Immature natural killer cell (primary cell): ENCODE measurements at regions not wholly inside any gene's neighbourhood (a gene's known extent, or its start where the extent isn't known, plus 50 kb on each side); places are given as distances from the start of the nearest gene placed in this dataset.
A peak's percentile ranks its signal among the peaks of the same experiment; 100 is the strongest.
"Not testable (repeated sequence)": the region's sequence is repeated elsewhere in the genome, so short reads cannot be mapped to it uniquely, and the experiment has no call there.

ENCODE experiments used
- DNase-seq, 3 donors: peaks; one replicate each; pipeline ENCODE4 v3.0.0; 2022; ENCODE audit warnings: mixed read lengths in 1 of 3
- H3K27ac Mint-ChIP-seq, 6 donors: one replicate each; pipeline ENCODE4 v1.8.0; 2020; ENCODE audit warnings: mixed read lengths in 6 of 6, mild to moderate bottlenecking in 5 of 6, inconsistent platforms in 4 of 6, moderate library complexity in 3 of 6
- H3K27me3 Mint-ChIP-seq, 3 donors: one replicate each; pipeline ENCODE4 v1.8.0; 2020 to 2021; ENCODE audit warnings: low read depth in 3 of 3, mild to moderate bottlenecking in 3 of 3, mixed read lengths in 3 of 3, moderate library complexity in 3 of 3, inconsistent platforms in 1 of 3
- H3K36me3 Mint-ChIP-seq, 3 donors: one replicate each; pipeline ENCODE4 v1.8.0; 2020; ENCODE audit warnings: mixed read lengths in 3 of 3, inconsistent platforms in 2 of 3, mild to moderate bottlenecking in 2 of 3
- H3K4me1 Mint-ChIP-seq, 2 donors: one replicate each; pipeline ENCODE4 v1.8.0; 2020; ENCODE audit warnings: inconsistent platforms in 2 of 2, mild to moderate bottlenecking in 2 of 2, mixed read lengths in 2 of 2, moderate library complexity in 1 of 2
- H3K4me3 Mint-ChIP-seq, 5 donors: one replicate each; pipeline ENCODE4 v1.8.0; 2020; ENCODE audit warnings: mild to moderate bottlenecking in 5 of 5, mixed read lengths in 5 of 5, inconsistent platforms in 3 of 5, moderate library complexity in 3 of 5
- H3K9me3 Mint-ChIP-seq, 6 donors: one replicate each; pipeline ENCODE4 v1.8.0; 2020; ENCODE audit warnings: mild to moderate bottlenecking in 6 of 6, mixed read lengths in 6 of 6, inconsistent platforms in 4 of 6, moderate library complexity in 3 of 6

- Mint-ChIP-seq H3K4me3 (no peak overlapping the region), H3K9me3 (no peaks in the 10 kb centered on the region), H3K36me3 (no peaks in the 10 kb centered on the region), H3K27me3 (peaks cover 2 to 7% (median 2%) of the 10 kb centered on the region in 3 donors), H3K27ac (peak overlapping the region in 1 of 6 donors; percentile 9), H3K4me1 (peaks cover 10 to 16% of the 10 kb centered on the region in 2 donors)
- DNase-seq = no peak
These were observed 179.9 kb downstream of the FASLG start for GRCh38 chr1:172838680-172839313.

- H3K4me1 Mint-ChIP-seq = peaks cover 12 to 16% of the 10 kb centered on the region in 2 donors
- not testable (repeated sequence) for H3K9me3 Mint-ChIP-seq, H3K4me3 Mint-ChIP-seq, H3K27ac Mint-ChIP-seq, H3K27me3 Mint-ChIP-seq, H3K36me3 Mint-ChIP-seq, DNase-seq
These were observed 180.7 kb downstream of the FASLG start for GRCh38 chr1:172839639-172840038.

GRCh38 chr1:172843444-172843843 is 184.5 kb downstream of the FASLG start:
- no peak overlapping the region for H3K4me3 Mint-ChIP-seq
- no peaks in the 10 kb centered on the region for H3K9me3 Mint-ChIP-seq
- H3K36me3 Mint-ChIP-seq = no peaks in the 10 kb centered on the region
- H3K4me1 Mint-ChIP-seq = peaks cover 17 to 24% of the 10 kb centered on the region in 2 donors
- peaks cover 1 to 7% (median 2%) of the 10 kb centered on the region in 3 donors for H3K27me3 Mint-ChIP-seq
- H3K27ac Mint-ChIP-seq = no peak overlapping the region
- DNase-seq = no peak

GRCh38 chr1:172845371-172845770 is 186.5 kb downstream of the FASLG start:
- H3K27me3 Mint-ChIP-seq = peaks cover 1 to 7% (median 2%) of the 10 kb centered on the region in 3 donors
- DNase-seq = peak in 1 of 3 donors; percentile 7
- H3K27ac Mint-ChIP-seq = peak overlapping the region in 3 of 6 donors; percentile 19 to 78 (median 71)
- H3K9me3 Mint-ChIP-seq = no peaks in the 10 kb centered on the region
- no peaks in the 10 kb centered on the region for H3K36me3 Mint-ChIP-seq
- H3K4me1 Mint-ChIP-seq = peaks cover 12 to 15% of the 10 kb centered on the region in 2 donors
- peak overlapping the region in 1 of 5 donors; percentile 14 for H3K4me3 Mint-ChIP-seq

GRCh38 chr1:172845865-172846264 is 187.0 kb downstream of the FASLG start:
- Mint-ChIP-seq H3K36me3 (no peaks in the 10 kb centered on the region), H3K4me3 (no peak overlapping the region), H3K9me3 (no peaks in the 10 kb centered on the region), H3K4me1 (peaks cover 12 to 15% of the 10 kb centered on the region in 2 donors), H3K27me3 (peaks cover 1 to 7% (median 2%) of the 10 kb centered on the region in 3 donors), H3K27ac (peak overlapping the region in 2 of 6 donors; percentile 19 to 48)
- DNase-seq = no peak

- H3K9me3 Mint-ChIP-seq, H3K27ac Mint-ChIP-seq, H3K27me3 Mint-ChIP-seq, H3K4me3 Mint-ChIP-seq, DNase-seq, H3K36me3 Mint-ChIP-seq: not testable (repeated sequence)
- peaks cover 12 to 15% of the 10 kb centered on the region in 2 donors for H3K4me1 Mint-ChIP-seq
These were observed 188.9 kb downstream of the FASLG start for GRCh38 chr1:172847814-172848213.

GRCh38 chr1:172849653-172850052 is 190.8 kb downstream of the FASLG start:
- Mint-ChIP-seq H3K4me1 (peaks cover 10 to 15% of the 10 kb centered on the region in 2 donors), H3K9me3 (no peaks in the 10 kb centered on the region), H3K27ac (no peak overlapping the region), H3K4me3 (no peak overlapping the region), H3K27me3 (peaks cover 0 to 2% (median 0%) of the 10 kb centered on the region in 3 donors), H3K36me3 (no peaks in the 10 kb centered on the region)
- DNase-seq = no peak

GRCh38 chr1:172851077-172851476 is 192.2 kb downstream of the FASLG start:
- peaks cover 0 to 2% (median 0%) of the 10 kb centered on the region in 6 donors for H3K9me3 Mint-ChIP-seq
- DNase-seq = no peak
- no peaks in the 10 kb centered on the region for H3K36me3 Mint-ChIP-seq
- no peak overlapping the region for H3K27ac Mint-ChIP-seq
- H3K4me3 Mint-ChIP-seq = no peak overlapping the region
- peaks cover 0 to 4% (median 0%) of the 10 kb centered on the region in 3 donors for H3K27me3 Mint-ChIP-seq
- peaks cover 0 to 2% of the 10 kb centered on the region in 2 donors for H3K4me1 Mint-ChIP-seq

GRCh38 chr1:172851856-172852255 is 193.0 kb downstream of the FASLG start:
- no peak overlapping the region for H3K27ac Mint-ChIP-seq
- no peaks in the 10 kb centered on the region for H3K36me3 Mint-ChIP-seq
- H3K27me3 Mint-ChIP-seq = peaks cover 0 to 4% (median 0%) of the 10 kb centered on the region in 3 donors
- H3K4me1 Mint-ChIP-seq = peaks cover 0 to 3% of the 10 kb centered on the region in 2 donors
- DNase-seq = no peak
- peaks cover 0 to 2% (median 0%) of the 10 kb centered on the region in 6 donors for H3K9me3 Mint-ChIP-seq
- no peak overlapping the region for H3K4me3 Mint-ChIP-seq

- peak; percentile 12 to 34 (median 12) for DNase-seq
- H3K4me3 Mint-ChIP-seq, H3K27me3 Mint-ChIP-seq, H3K4me1 Mint-ChIP-seq, H3K9me3 Mint-ChIP-seq, H3K36me3 Mint-ChIP-seq, H3K27ac Mint-ChIP-seq: not testable (repeated sequence)
These were observed 194.8 kb downstream of the TNFSF18 start for GRCh38 chr1:172855983-172856382.

GRCh38 chr1:172863031-172863430 is 187.7 kb downstream of the TNFSF18 start:
- Mint-ChIP-seq H3K27me3 (no peaks in the 10 kb centered on the region), H3K36me3 (no peaks in the 10 kb centered on the region), H3K4me1 (peaks cover 3 to 7% of the 10 kb centered on the region in 2 donors), H3K27ac (no peak overlapping the region), H3K9me3 (no peaks in the 10 kb centered on the region), H3K4me3 (no peak overlapping the region)
- no peak for DNase-seq

GRCh38 chr1:172867216-172867818 is 183.4 kb downstream of the TNFSF18 start:
- DNase-seq = peak; percentile 7 to 22 (median 15)
- Mint-ChIP-seq H3K36me3 (no peaks in the 10 kb centered on the region), H3K27me3 (no peaks in the 10 kb centered on the region), H3K27ac (peak overlapping the region in 1 of 6 donors; percentile 54), H3K4me1 (peaks cover 7 to 10% of the 10 kb centered on the region in 2 donors), H3K4me3 (no peak overlapping the region), H3K9me3 (no peaks in the 10 kb centered on the region)

- no peak for DNase-seq
- no peaks in the 10 kb centered on the region for H3K9me3 Mint-ChIP-seq
- no peaks in the 10 kb centered on the region for H3K36me3 Mint-ChIP-seq
- H3K27ac Mint-ChIP-seq = no peak overlapping the region
- no peak overlapping the region for H3K4me3 Mint-ChIP-seq
- H3K4me1 Mint-ChIP-seq = peaks cover 13% of the 10 kb centered on the region in 2 donors
- H3K27me3 Mint-ChIP-seq = no peaks in the 10 kb centered on the region
These were observed 179.7 kb downstream of the TNFSF18 start for GRCh38 chr1:172870901-172871606.

GRCh38 chr1:172874950-172875349 is 175.8 kb downstream of the TNFSF18 start:
- no peaks in the 10 kb centered on the region for H3K36me3 Mint-ChIP-seq
- H3K4me3 Mint-ChIP-seq = no peak overlapping the region
- H3K4me1 Mint-ChIP-seq = peaks cover 6 to 10% of the 10 kb centered on the region in 2 donors
- H3K27ac Mint-ChIP-seq = no peak overlapping the region
- no peaks in the 10 kb centered on the region for H3K27me3 Mint-ChIP-seq
- no peaks in the 10 kb centered on the region for H3K9me3 Mint-ChIP-seq
- DNase-seq = peak in 1 of 3 donors; percentile 5
